ENCODE measurements at regions not wholly inside any gene's neighbourhood (a gene's known extent, or its start where the extent isn't known, plus 50 kb on each side); places are given as distances from the start of the nearest gene placed in this dataset.

GRCh38 chr6:163662604-163663225 is 248.2 kb downstream of the QKI start:
- no peak overlapping the region for H3K4me3 ChIP-seq (replicated peaks; ENCODE audit: low read depth, low read length)
- no peak for DNase-seq (ENCODE audit: low read depth)
- no peak for TF ChIP-seq CTCF (IDR thresholded peaks at IDR 0.05; ENCODE audit: low read length, missing control alignments)

- H3K4me3 ChIP-seq (replicated peaks; ENCODE audit: low read depth, low read length) = no peak overlapping the region
- no peak for DNase-seq (ENCODE audit: low read depth)
- TF ChIP-seq CTCF (IDR thresholded peaks at IDR 0.05; ENCODE audit: low read length, missing control alignments) = no peak
These were observed 246.8 kb downstream of the QKI start for GRCh38 chr6:163661272-163661671.

GRCh38 chr6:163659803-163660202 is 245.3 kb downstream of the QKI start:
- no peak for TF ChIP-seq CTCF (IDR thresholded peaks at IDR 0.05; ENCODE audit: low read length, missing control alignments)
- no peak overlapping the region for H3K4me3 ChIP-seq (replicated peaks; ENCODE audit: low read depth, low read length)
- DNase-seq (ENCODE audit: low read depth) = no peak

- TF ChIP-seq CTCF (IDR thresholded peaks at IDR 0.05; ENCODE audit: low read length, missing control alignments) = no peak
- no peak for DNase-seq (ENCODE audit: low read depth)
- no peak overlapping the region for H3K4me3 ChIP-seq (replicated peaks; ENCODE audit: low read depth, low read length)
These were observed 241.0 kb downstream of the QKI start for GRCh38 chr6:163655217-163656121.

GRCh38 chr6:163651915-163652668 is 237.6 kb downstream of the QKI start:
- TF ChIP-seq CTCF (IDR thresholded peaks at IDR 0.05; ENCODE audit: low read length, missing control alignments) = no peak
- DNase-seq (ENCODE audit: low read depth) = no peak

GRCh38 chr6:163651426-163651825 is 236.9 kb downstream of the QKI start:
- no peak for TF ChIP-seq CTCF (IDR thresholded peaks at IDR 0.05; ENCODE audit: low read length, missing control alignments)

More at GRCh38 chr6:163651915-163652668, 237.6 kb downstream of the QKI start:
- H3K4me3 ChIP-seq (replicated peaks; ENCODE audit: low read depth, low read length) = no peak overlapping the region

More at GRCh38 chr6:163651426-163651825, 236.9 kb downstream of the QKI start:
- no peak overlapping the region for H3K4me3 ChIP-seq (replicated peaks; ENCODE audit: low read depth, low read length)
- no peak for DNase-seq (ENCODE audit: low read depth)
